Stomach (tissue), 4 donors: ENCODE measurements at regions not wholly inside any gene's neighbourhood (a gene's known extent, or its start where the extent isn't known, plus 50 kb on each side); places are given as distances from the start of the nearest gene placed in this dataset.

Experiments used
- POLR2A ChIP-seq, 4 donors: fragments of 450-650 bp; IDR thresholded peaks; one replicate each; pipeline ENCODE4 v1.6.1; 2016; ENCODE audit warnings: antibody characterized with exemption in 4 of 4, control low read depth in 2 of 4, mild to moderate bottlenecking in 1 of 4, moderate library complexity in 1 of 4
- POLR2AphosphoS5 ChIP-seq, 3 donors: sonication (generic); formaldehyde crosslinking; IDR thresholded peaks; one replicate each; pipeline ENCODE4 v1.6.1; 2016; ENCODE audit warnings: antibody characterized with exemption in 3 of 3
- TF ChIP-seq, protein P1 (sequence below), 7 experiments: fragments of 450-650 bp in 4 of 7; fragments of 200-600 bp in 3 of 7; sonication (generic) in 3 of 7; IDR thresholded peaks; one replicate each; pipeline ENCODE4 v1.5.1; 2016 to 2019; ENCODE audit warnings: antibody characterized with exemption in 7 of 7, control low read depth in 2 of 7, mild to moderate bottlenecking in 1 of 7

DNA sequence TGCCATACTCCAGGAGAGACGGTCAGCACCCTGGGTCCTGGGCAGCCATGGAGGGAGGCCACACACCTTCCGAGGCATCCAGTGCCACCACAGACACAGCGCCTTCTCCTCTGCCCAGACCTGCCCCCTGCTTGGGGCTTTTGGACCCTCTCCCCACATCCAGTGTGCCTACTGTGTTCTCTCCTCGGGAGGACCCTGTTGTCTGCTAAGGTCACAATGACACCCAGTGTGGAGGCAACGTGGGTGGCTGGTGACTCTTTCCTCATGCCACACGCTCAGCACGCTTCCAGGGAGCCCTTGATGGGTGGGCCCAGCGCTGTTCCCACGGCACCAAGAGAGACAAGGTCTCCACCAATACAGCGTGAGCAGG, 251.9 kb downstream of the EIPR1 start:
- TF ChIP-seq, protein P1, sequence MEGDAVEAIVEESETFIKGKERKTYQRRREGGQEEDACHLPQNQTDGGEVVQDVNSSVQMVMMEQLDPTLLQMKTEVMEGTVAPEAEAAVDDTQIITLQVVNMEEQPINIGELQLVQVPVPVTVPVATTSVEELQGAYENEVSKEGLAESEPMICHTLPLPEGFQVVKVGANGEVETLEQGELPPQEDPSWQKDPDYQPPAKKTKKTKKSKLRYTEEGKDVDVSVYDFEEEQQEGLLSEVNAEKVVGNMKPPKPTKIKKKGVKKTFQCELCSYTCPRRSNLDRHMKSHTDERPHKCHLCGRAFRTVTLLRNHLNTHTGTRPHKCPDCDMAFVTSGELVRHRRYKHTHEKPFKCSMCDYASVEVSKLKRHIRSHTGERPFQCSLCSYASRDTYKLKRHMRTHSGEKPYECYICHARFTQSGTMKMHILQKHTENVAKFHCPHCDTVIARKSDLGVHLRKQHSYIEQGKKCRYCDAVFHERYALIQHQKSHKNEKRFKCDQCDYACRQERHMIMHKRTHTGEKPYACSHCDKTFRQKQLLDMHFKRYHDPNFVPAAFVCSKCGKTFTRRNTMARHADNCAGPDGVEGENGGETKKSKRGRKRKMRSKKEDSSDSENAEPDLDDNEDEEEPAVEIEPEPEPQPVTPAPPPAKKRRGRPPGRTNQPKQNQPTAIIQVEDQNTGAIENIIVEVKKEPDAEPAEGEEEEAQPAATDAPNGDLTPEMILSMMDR (IDR thresholded peaks at IDR 0.05), result no peak
- TF ChIP-seq POLR2AphosphoS5 (IDR thresholded peaks at IDR 0.05) (no peak), POLR2A (IDR thresholded peaks at IDR 0.05) (no peak)
